ENCODE measurements at regions not wholly inside any gene's neighbourhood (a gene's known extent, or its start where the extent isn't known, plus 50 kb on each side); places are given as distances from the start of the nearest gene placed in this dataset.

DNA sequence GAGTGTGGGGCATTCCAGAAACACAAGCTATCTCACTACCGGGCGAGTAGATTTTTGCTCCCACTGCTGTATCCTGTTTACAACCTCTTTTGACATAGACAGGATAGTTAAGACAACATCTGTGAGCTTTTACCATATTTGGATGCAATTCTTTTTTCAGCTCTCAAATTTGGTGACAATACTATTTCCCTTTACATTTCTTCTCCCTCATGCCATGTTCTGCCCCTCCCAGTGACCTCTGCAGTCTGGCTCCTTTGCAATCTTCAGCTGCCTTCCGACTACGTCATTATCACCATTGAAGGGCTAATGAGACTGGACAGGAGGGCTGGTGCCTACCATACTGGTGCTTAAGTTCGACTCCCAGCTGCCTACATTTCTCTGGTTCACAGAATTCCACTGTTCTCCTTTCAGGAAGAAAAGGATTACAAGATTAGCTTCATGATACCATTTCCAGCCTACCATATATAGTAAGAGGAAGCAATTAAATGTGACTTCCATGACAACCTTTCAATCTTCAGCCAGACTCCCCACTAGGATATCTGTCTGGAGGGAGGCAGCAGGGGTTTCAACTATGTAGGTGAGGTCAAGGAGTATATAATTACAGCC, 251.6 kb downstream of the PHLDA1 start:
- peaks cover 22% of the 10 kb centered on the region for H3K27me3 Mint-ChIP-seq (ENCODE audit: insufficient read depth, low read depth)
- peaks cover 12% of the 10 kb centered on the region for H3K4me1 Mint-ChIP-seq
- H3F3A ChIP-seq (ENCODE audit: low read depth), result peaks cover 10% of the 10 kb centered on the region
- H3K27ac Mint-ChIP-seq, result peak overlapping the region; percentile 18
- H4K20me1 ChIP-seq (ENCODE audit: low read depth), result no peaks in the 10 kb centered on the region
- no peak overlapping the region for H3K4me3 ChIP-seq
- peaks cover 11% of the 10 kb centered on the region for H3K9me3 Mint-ChIP-seq
- H3K36me3 ChIP-seq, result no peaks in the 10 kb centered on the region
- H3K9me3 ChIP-seq (ENCODE audit: low read depth), result no peaks in the 10 kb centered on the region
- TF ChIP-seq, protein P1, sequence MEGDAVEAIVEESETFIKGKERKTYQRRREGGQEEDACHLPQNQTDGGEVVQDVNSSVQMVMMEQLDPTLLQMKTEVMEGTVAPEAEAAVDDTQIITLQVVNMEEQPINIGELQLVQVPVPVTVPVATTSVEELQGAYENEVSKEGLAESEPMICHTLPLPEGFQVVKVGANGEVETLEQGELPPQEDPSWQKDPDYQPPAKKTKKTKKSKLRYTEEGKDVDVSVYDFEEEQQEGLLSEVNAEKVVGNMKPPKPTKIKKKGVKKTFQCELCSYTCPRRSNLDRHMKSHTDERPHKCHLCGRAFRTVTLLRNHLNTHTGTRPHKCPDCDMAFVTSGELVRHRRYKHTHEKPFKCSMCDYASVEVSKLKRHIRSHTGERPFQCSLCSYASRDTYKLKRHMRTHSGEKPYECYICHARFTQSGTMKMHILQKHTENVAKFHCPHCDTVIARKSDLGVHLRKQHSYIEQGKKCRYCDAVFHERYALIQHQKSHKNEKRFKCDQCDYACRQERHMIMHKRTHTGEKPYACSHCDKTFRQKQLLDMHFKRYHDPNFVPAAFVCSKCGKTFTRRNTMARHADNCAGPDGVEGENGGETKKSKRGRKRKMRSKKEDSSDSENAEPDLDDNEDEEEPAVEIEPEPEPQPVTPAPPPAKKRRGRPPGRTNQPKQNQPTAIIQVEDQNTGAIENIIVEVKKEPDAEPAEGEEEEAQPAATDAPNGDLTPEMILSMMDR (IDR thresholded peaks at IDR 0.05), result no peak
- peak; percentile 82 for TF ChIP-seq EZH2phosphoT487 (IDR thresholded peaks at IDR 0.05)
- no peak overlapping the region for H3K9ac ChIP-seq
- H3K36me3 Mint-ChIP-seq, result peaks cover 4% of the 10 kb centered on the region
- peaks cover 10% of the 10 kb centered on the region for H3K27me3 ChIP-seq
- no peak overlapping the region for H3K4me3 Mint-ChIP-seq
- H3K4me1 ChIP-seq, result peaks cover 9% of the 10 kb centered on the region
- H3K4me2 ChIP-seq, result no peak overlapping the region
- no peaks in the 10 kb centered on the region for H3K79me2 ChIP-seq (ENCODE audit: low read depth)
- H2AFZ ChIP-seq (replicated peaks), result no peak overlapping the region
- peak; percentile 57 for DNase-seq (ENCODE audit: low spot score)
- H3K27ac ChIP-seq, result no peak overlapping the region

GRCh38 chr12:75774261-75775052, 257.1 kb downstream of the PHLDA1 start:
- H3K4me2 ChIP-seq, result no peak overlapping the region
- H3K9me3 Mint-ChIP-seq, result no peaks in the 10 kb centered on the region

DNA sequence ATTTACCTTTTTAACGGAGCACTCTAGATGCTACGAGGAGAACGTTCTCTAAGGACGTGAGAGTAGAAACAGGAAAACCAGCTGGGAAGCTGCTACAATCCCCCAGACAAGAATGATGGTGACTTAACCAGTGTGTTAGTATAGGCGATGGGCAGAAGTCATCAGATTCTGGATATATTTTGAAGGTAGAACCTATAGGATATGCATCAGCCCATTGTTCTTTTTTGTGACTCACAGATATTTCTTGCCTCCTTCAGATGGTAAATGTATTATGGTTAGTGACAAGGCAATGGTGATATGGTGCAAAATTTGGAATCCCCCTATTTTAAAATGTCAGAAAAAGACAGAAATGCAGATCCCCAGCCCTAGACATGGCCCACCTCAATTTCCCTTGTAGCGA, 258.2 kb downstream of the PHLDA1 start:
- Histone ChIP-seq H4K20me1 (ENCODE audit: low read depth) (no peaks in the 10 kb centered on the region), H2AFZ (replicated peaks) (no peak overlapping the region), H3K27ac (no peak overlapping the region), H3K79me2 (ENCODE audit: low read depth) (no peaks in the 10 kb centered on the region), H3K36me3 (no peaks in the 10 kb centered on the region), H3K4me3 (no peak overlapping the region), H3K27me3 (no peaks in the 10 kb centered on the region), H3K4me1 (no peaks in the 10 kb centered on the region), H3K9ac (no peak overlapping the region), H3K4me2 (no peak overlapping the region), H3K9me3 (ENCODE audit: low read depth) (no peaks in the 10 kb centered on the region), H3F3A (ENCODE audit: low read depth) (no peaks in the 10 kb centered on the region)
- no peaks in the 10 kb centered on the region for H3K36me3 Mint-ChIP-seq
- H3K4me3 Mint-ChIP-seq, result no peak overlapping the region
- H3K9me3 Mint-ChIP-seq, result no peaks in the 10 kb centered on the region
- H3K4me1 Mint-ChIP-seq, result peaks cover 4% of the 10 kb centered on the region
- peaks cover 9% of the 10 kb centered on the region for H3K27me3 Mint-ChIP-seq (ENCODE audit: insufficient read depth, low read depth)
- H3K27ac Mint-ChIP-seq, result no peak overlapping the region
- TF ChIP-seq EZH2phosphoT487 (IDR thresholded peaks at IDR 0.05) (no peak), EZH2 (IDR thresholded peaks at IDR 0.05) (no peak)
- TF ChIP-seq, protein P1 (IDR thresholded peaks at IDR 0.05), result no peak
- DNase-seq (ENCODE audit: low spot score), result no peak

More at GRCh38 chr12:75774261-75775052, 257.1 kb downstream of the PHLDA1 start:
- no peaks in the 10 kb centered on the region for H3K9me3 ChIP-seq (ENCODE audit: low read depth)
- Mint-ChIP-seq H3K4me3 (peak overlapping the region; percentile 10), H3K27ac (no peak overlapping the region), H3K36me3 (no peaks in the 10 kb centered on the region), H3K4me1 (peaks cover 4% of the 10 kb centered on the region), H3K27me3 (ENCODE audit: insufficient read depth, low read depth) (peaks cover 9% of the 10 kb centered on the region)
- H3F3A ChIP-seq (ENCODE audit: low read depth), result no peaks in the 10 kb centered on the region
- TF ChIP-seq EZH2 (IDR thresholded peaks at IDR 0.05) (no peak), EZH2phosphoT487 (IDR thresholded peaks at IDR 0.05) (no peak)
- TF ChIP-seq, protein P1 (IDR thresholded peaks at IDR 0.05), result no peak
- no peaks in the 10 kb centered on the region for H3K79me2 ChIP-seq (ENCODE audit: low read depth)
- no peak overlapping the region for H3K4me3 ChIP-seq
- no peaks in the 10 kb centered on the region for H3K27me3 ChIP-seq
- H2AFZ ChIP-seq (replicated peaks), result no peak overlapping the region
- H3K9ac ChIP-seq, result no peak overlapping the region
- DNase-seq (ENCODE audit: low spot score), result no peak
- no peaks in the 10 kb centered on the region for H4K20me1 ChIP-seq (ENCODE audit: low read depth)
- no peaks in the 10 kb centered on the region for H3K4me1 ChIP-seq
- H3K36me3 ChIP-seq, result no peaks in the 10 kb centered on the region
- no peak overlapping the region for H3K27ac ChIP-seq
